ENCODE measurements at regions not wholly inside any gene's neighbourhood (a gene's known extent, or its start where the extent isn't known, plus 50 kb on each side); places are given as distances from the start of the nearest gene placed in this dataset.

GRCh38 chr2:194345347-194345746 is 1311.7 kb upstream of the SLC39A10 start:
- TF ChIP-seq, protein P1, sequence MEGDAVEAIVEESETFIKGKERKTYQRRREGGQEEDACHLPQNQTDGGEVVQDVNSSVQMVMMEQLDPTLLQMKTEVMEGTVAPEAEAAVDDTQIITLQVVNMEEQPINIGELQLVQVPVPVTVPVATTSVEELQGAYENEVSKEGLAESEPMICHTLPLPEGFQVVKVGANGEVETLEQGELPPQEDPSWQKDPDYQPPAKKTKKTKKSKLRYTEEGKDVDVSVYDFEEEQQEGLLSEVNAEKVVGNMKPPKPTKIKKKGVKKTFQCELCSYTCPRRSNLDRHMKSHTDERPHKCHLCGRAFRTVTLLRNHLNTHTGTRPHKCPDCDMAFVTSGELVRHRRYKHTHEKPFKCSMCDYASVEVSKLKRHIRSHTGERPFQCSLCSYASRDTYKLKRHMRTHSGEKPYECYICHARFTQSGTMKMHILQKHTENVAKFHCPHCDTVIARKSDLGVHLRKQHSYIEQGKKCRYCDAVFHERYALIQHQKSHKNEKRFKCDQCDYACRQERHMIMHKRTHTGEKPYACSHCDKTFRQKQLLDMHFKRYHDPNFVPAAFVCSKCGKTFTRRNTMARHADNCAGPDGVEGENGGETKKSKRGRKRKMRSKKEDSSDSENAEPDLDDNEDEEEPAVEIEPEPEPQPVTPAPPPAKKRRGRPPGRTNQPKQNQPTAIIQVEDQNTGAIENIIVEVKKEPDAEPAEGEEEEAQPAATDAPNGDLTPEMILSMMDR (conservative IDR thresholded peaks at IDR 0.05; ENCODE audit: low read length) = no peak
- TF ChIP-seq EZH2phosphoT487 (IDR thresholded peaks at IDR 0.05; ENCODE audit: borderline replicate concordance) = no peak
